ENCODE measurements at regions not wholly inside any gene's neighbourhood (a gene's known extent, or its start where the extent isn't known, plus 50 kb on each side); places are given as distances from the start of the nearest gene placed in this dataset.
"Not testable (repeated sequence)": the region's sequence is repeated elsewhere in the genome, so short reads cannot be mapped to it uniquely, and the experiment has no call there.

GRCh38 chr14:104230946-104231345 is 92.6 kb downstream of the KIF26A start:
- no peak for DNase-seq (ENCODE audit: low read depth in 1 of 2, low spot score in 1 of 2)

DNA sequence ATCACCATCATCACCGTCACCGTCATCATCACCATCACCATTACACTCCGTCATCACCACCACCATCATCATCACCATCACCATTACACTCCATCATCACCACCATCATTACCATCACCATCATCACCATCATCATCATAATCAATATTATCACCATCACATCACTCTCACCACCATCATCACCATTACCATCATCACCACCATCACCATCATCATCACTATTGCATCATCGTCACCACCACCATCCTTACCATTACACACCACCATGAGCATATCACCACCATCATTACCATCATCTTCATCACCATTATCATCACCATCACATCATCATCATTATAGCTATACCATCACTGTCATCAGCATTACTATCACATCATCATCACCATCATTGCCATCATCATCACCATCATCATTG is 93.7 kb downstream of the KIF26A start:
- no peak for DNase-seq (ENCODE audit: low read depth in 1 of 2, low spot score in 1 of 2)

DNA sequence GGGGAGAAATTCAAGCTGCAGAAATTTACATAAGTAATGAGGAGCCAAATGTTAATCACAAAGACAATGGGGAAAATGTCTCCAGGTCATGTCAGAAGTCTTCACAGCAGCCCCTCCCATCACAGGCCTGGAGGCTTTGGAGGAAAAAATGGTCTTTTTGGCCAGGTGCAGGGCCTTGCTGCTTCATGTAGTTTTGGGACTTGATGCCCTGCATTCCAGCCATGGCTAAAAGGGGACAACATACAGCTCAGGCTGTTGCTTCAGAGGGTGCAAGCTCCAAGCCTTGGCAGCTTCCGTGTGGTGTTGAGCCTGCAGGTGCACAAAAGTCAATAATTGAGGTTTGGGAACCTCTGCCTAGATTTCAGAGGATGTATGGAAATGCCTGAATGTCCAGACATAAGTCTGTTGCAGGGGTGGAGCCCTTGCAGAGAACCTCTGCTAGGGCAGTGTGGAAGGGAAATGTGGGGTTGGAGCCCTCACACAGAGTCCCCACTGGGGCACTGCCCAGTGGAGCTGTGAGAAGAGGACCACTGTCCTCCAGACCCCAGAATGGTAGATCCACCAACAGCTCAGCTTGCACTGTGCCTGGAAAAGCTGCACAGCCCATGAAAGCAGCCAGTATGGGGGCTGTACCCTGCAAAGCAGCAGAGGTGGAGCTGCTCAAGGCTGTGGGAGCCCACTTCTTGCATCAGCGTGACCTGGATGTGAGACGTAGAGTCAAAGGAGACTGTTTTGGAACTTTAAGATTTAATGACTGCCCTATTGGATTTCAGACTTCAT is 95.8 kb downstream of the KIF26A start:
- DNase-seq (ENCODE audit: low read depth in 1 of 2, low spot score in 1 of 2): not testable (repeated sequence)

GRCh38 chr14:104235686-104236085 is 97.3 kb downstream of the KIF26A start:
- no peak for DNase-seq (ENCODE audit: low read depth in 1 of 2, low spot score in 1 of 2)

GRCh38 chr14:104237651-104238423 is 99.5 kb downstream of the KIF26A start:
- no peak for DNase-seq (ENCODE audit: low read depth in 1 of 2, low spot score in 1 of 2)

DNA sequence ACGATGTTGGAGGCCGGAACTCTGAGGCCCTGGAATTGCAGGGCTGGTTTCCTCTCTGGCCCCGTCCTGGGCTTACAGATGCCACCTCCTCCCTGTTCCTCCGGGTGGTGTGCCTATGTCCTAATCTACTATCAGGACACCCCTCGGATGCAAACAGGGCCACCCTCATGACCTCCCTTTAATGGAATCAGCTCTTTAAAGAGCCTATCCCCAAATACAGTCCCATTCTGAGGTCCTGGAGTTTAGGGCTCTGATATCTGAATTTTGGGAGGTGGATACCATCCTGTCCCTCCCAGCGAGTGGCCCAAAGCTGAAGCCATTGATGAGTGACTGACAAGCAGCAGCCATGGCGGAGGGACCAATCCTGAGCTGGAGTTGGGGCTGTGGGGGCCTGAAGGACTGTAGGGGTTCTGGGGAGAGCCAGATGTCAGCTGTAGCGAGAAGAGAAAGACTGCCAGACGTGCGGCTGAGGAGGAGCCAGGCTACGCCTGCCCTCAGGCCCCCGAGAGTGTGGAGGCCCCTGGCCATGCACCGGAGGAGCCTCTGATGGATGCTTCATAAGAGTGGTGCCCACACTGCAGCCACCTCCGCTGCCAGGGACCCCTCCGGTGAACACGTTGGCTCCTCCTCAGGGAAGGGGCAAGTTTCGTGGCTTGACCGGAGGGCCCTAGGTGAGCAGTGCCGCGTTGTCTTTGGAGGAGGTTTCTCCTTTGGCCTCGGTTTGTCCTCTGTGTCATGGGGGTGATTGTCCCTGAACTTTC is 100.2 kb downstream of the KIF26A start:
- DNase-seq (ENCODE audit: low read depth in 1 of 2, low spot score in 1 of 2): no peak

DNA sequence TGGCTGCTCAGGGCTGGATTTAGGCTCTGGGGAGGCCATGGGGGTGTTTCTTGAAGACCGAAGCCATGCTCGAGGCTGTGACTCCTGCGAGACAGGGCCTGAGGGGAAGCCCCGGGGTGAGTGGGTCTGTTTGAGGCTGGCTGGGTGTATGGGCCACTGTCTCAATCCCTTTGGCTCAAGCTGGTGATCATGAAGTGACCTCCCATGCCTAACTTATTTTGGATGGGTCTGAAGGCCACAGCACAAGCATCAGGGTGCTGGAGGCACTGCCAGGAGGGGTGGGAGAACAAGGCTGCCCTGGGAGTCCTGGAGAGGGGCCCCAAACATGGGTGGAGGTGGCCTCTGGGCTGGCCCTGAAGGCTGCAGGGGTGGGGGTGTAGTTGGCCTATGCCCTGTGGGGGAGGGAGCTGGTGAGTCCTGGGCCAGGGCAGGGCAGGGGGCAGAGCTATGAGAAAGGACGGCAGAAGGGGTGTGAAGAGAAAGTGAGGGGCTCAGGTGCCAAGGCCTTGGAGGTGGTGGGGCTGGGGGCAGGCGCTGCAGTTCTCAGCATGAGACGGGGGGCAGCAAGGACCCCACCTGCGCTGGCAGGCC is 100.9 kb downstream of the KIF26A start:
- DNase-seq (ENCODE audit: low read depth in 1 of 2, low spot score in 1 of 2): no peak

- no peak for DNase-seq (ENCODE audit: low read depth in 1 of 2, low spot score in 1 of 2)
Observed at GRCh38 chr14:104239861-104240301, 101.5 kb downstream of the KIF26A start.

DNA sequence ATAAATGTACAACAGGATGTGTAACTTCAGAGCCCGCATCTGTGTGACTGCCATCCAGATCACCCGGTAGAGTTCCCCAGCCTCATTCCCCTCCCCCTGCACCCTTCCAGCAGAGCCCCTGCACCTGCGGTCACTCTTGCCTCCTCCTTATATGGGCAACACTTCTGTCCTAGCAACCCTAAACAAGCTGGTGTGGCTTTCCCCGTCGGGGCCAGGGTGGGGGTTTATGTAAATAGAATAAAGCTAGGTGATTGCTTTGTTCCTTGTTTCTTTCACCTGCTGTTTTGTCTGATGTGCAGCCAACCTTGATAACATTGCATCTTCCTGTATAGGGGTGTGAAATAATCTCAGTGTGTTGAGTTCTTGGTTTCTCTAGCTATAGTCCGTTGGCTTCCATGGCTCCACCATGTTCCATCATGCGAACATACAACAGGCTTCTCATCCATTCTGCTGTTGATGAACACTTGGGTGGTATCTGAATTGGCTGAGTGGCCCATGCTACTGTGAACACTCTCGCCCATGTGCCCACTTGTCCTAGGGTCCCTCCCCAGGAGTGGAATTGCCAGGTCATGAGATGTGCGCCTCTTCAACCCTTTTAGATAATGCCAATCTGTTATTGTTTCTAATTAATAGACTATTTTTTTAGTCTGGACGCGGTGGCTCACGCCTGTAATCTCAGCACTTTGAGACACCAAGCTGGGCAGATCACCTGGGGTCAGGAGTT is 102.2 kb downstream of the KIF26A start:
- DNase-seq (ENCODE audit: low read depth in 1 of 2, low spot score in 1 of 2): no peak

DNA sequence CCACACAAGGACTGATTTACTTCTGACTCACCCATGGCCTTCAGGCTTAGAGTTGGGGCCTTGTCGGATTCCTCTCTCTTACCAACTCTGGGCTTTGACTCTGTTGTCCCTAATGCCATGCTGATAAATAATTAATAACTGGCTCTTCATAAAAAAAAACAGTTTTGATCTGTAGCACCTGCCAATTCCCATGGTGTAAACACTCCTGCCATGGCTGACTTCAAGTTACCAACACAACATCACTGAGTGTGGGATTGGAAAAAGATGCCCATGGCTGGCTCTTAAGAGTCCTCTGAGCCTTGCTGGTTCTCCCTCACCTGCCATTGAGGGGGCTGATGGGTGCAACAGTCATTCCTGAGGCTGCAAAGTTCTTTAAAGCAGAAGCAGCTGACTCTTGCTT is 104.8 kb downstream of the KIF26A start:
- no peak for DNase-seq (ENCODE audit: low read depth in 1 of 2, low spot score in 1 of 2)

- DNase-seq (ENCODE audit: low read depth in 1 of 2, low spot score in 1 of 2): no peak
Observed at GRCh38 chr14:104244221-104245011, 106.0 kb downstream of the KIF26A start.

GRCh38 chr14:104245075-104245474 is 106.7 kb downstream of the KIF26A start:
- DNase-seq (ENCODE audit: low read depth in 1 of 2, low spot score in 1 of 2): no peak

DNA sequence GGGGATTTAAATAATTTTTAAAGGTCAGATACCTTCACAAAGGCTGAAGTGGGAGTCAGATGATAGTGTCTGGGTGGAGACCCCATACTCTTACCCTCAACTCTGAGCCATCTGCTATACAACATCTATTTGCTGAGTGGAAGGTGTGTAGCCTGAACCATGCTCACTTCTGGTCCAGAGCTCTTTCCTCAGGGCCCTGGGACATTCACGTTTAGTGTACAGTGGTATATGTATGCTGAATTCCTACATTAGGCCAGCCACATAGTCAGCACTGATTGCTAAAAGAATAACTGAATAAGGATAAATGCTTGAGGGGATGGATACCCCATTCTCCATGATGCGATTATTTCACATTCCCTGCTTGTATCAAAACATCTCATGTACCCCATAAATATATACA is 107.3 kb downstream of the KIF26A start:
- no peak for DNase-seq (ENCODE audit: low read depth in 1 of 2, low spot score in 1 of 2)

DNA sequence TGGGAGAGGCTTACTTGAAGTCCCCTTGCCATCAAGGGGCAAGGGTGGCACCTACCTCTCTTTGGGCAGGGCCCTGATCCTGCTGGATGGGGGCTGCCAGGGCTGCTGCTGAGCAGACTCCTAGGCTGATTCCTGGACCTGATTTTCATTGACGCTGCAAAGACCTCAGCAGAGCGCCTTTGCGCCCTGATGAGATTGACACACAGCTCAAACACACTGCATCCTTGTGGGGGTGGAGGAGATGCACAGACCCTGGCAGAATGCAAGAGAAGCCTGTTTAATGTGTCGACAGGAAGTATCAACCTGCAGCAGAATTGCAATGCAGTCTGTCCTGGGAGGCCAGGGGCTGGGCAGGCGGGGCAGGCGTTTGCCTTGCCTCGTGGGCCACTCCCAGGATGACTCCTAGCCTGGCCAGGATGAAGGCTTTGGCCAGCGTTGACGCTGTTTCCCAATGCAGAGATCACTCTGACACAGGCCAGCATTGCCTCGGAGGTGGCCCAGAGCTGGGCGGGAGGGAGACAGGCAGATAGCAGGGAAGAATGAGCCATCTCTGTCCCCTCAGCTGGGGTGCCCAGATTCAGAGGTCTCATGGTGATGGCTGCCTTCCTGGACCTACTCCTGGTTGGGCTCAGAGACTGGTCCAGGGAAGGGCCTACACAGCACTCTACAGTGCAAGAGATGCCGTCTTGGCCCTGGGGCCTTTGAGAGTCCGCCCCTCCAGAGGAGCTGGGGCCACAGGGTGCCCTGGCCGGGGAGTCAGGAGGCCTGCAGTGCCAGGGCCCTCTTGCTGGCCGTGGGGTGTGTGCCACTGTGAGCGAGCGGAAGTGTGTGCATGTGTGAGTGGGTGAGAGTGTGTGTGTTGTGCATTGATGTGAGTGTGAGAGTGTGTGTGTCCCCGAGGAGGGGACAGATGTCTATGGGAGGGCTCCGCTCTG is 108.3 kb downstream of the KIF26A start:
- DNase-seq (ENCODE audit: low read depth in 1 of 2, low spot score in 1 of 2): no peak

- no peak for DNase-seq (ENCODE audit: low read depth in 1 of 2, low spot score in 1 of 2)
Observed at GRCh38 chr14:104247336-104248202, 109.2 kb downstream of the KIF26A start.

GRCh38 chr14:104248203-104249055 is 110.0 kb downstream of the KIF26A start:
- no peak for DNase-seq (ENCODE audit: low read depth in 1 of 2, low spot score in 1 of 2)

DNA sequence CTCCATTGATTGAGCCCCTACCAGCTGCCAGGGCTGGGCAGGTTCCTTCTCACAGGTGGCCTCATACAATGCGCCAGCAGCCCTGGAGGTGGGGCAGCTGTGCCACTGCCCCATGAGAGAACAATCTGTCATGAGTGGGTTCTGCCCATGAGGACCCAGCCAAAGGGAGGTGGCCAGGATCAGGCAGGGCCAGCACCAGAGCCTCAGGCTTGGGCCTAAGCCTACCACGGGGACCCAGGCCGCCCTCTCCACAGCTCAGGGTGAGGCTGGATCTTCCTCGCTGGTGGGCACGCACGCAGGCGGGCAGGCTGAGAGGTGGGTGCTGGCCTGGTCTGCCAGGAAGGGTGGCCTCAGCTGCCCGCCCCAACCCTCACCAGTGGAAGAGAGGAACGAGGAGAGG is 110.7 kb downstream of the KIF26A start:
- DNase-seq (ENCODE audit: low read depth in 1 of 2, low spot score in 1 of 2): no peak

Data from activated CD4-positive, alpha-beta T cell treated with anti-CD3 and anti-CD28 coated beads, Interleukin-2, amount 50 U/mL, for 24 hours (primary cell).